ENCODE measurements at regions not wholly inside any gene's neighbourhood (a gene's known extent, or its start where the extent isn't known, plus 50 kb on each side); places are given as distances from the start of the nearest gene placed in this dataset.

DNA sequence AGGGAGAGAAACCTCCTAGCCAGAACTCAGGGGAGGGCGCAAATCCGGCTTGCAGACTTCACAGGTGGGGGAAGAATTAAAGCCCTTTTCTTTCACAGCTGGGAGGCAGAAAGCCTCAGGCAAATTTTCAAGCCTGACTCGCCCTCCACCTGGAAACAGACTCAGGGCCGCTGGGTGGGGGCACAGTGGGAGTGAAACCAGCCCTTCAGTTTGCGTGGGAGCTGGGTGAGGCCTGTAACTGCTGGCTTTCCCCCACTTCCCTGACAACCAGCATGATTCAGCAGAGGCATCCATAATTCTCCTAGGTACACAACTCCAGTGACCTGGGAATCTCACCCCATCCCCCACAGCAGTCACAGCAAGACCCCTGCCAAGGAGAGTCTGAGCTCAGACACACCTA lies 206.9 kb upstream of the INTU start:
- Histone ChIP-seq H3K9me3 (no peaks in the 10 kb centered on the region), H3K4me3 (no peak overlapping the region), H3K36me3 (no peaks in the 10 kb centered on the region), H3K27ac (no peak overlapping the region), H3K27me3 (no peaks in the 10 kb centered on the region), H3K4me1 (no peaks in the 10 kb centered on the region)
- no peak for ATAC-seq
- no peak for TF ChIP-seq EP300 (IDR thresholded peaks at IDR 0.05)
- 72 to 80% methylated on average over 2 to 3 of the region's 5 CpGs for WGBS, 2 donors (ENCODE audit: low coverage in 1 of 2)

DNA sequence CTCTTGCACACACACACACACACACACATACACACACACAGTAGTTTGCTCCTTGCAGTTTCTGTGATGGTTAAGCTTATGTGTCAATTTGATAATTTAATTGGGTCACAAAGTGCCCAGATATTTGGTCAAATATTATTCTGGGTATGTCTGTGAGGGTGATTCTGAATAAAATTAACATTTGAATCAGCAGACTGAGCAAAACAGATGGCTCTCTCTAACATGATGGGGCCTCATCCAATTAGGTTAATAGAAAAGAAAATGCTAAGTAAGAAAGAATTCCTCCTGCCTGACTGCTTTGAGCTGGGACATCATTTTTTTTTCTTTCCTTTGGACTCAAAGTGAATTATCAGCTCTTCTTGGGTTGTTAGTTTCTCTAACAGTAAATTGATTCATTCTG lies 191.2 kb upstream of the INTU start:
- no peaks in the 10 kb centered on the region for H3K27me3 ChIP-seq
- H3K9me3 ChIP-seq = no peaks in the 10 kb centered on the region
- no peaks in the 10 kb centered on the region for H3K4me1 ChIP-seq
- no peak overlapping the region for H3K4me3 ChIP-seq
- TF ChIP-seq CTCF (IDR thresholded peaks at IDR 0.05) (no peak), EP300 (IDR thresholded peaks at IDR 0.05) (no peak), POLR2AphosphoS5 (IDR thresholded peaks at IDR 0.05) (no peak), POLR2A (IDR thresholded peaks at IDR 0.05) (no peak)
- H3K27ac ChIP-seq = no peak overlapping the region
- ATAC-seq = no peak
- H3K36me3 ChIP-seq = no peaks in the 10 kb centered on the region

- Histone ChIP-seq H3K27ac (no peak overlapping the region), H3K4me1 (no peaks in the 10 kb centered on the region), H3K9me3 (no peaks in the 10 kb centered on the region), H3K4me3 (no peak overlapping the region), H3K27me3 (no peaks in the 10 kb centered on the region), H3K36me3 (no peaks in the 10 kb centered on the region)
- WGBS, 2 donors (ENCODE audit: low coverage in 1 of 2) = 22 to 83% methylated on average over 1 to 3 of the region's 3 CpGs
- TF ChIP-seq POLR2AphosphoS5 (IDR thresholded peaks at IDR 0.05) = no peak
- no peak for TF ChIP-seq CTCF (IDR thresholded peaks at IDR 0.05)
- TF ChIP-seq EP300 (IDR thresholded peaks at IDR 0.05) = no peak
- no peak for TF ChIP-seq POLR2A (IDR thresholded peaks at IDR 0.05)
- no peak for ATAC-seq
Measured at GRCh38 chr4:127445471-127445870, 187.3 kb upstream of the INTU start.

DNA sequence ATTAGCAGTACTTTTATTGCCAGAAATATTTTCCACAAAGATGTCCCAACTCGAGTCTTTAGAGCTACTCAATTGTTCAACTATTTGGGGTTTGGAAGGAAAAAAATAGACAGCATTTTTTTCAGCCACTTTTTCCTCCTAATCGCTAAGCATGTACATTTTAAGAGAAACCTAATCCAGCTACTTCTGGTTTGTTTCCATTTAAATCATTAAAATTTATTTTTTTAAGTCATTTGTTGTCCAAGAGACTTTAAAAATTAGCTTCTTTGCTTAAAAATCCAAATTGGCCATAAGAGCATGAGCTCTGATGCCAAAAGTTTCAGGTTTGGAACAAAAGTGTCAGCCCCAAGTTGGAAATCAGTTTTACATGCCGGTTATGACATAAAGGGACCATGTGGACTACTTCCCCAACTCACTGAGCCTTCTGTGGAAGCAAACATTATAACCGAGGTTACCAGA lies 186.3 kb upstream of the INTU start:
- Histone ChIP-seq H3K4me1 (no peaks in the 10 kb centered on the region), H3K36me3 (no peaks in the 10 kb centered on the region), H3K9me3 (no peaks in the 10 kb centered on the region), H3K4me3 (no peak overlapping the region), H3K27ac (peak overlapping the region in 1 of 4 donors; percentile 6), H3K27me3 (no peaks in the 10 kb centered on the region)
- 42 to 70% methylated on average over 2 to 4 of the region's 4 CpGs for WGBS, 2 donors (ENCODE audit: low coverage in 1 of 2)
- peak; percentile 19 for ATAC-seq
- TF ChIP-seq EP300 (IDR thresholded peaks at IDR 0.05) (no peak), POLR2A (IDR thresholded peaks at IDR 0.05) (no peak), POLR2AphosphoS5 (IDR thresholded peaks at IDR 0.05) (no peak), CTCF (IDR thresholded peaks at IDR 0.05) (no peak)

DNA sequence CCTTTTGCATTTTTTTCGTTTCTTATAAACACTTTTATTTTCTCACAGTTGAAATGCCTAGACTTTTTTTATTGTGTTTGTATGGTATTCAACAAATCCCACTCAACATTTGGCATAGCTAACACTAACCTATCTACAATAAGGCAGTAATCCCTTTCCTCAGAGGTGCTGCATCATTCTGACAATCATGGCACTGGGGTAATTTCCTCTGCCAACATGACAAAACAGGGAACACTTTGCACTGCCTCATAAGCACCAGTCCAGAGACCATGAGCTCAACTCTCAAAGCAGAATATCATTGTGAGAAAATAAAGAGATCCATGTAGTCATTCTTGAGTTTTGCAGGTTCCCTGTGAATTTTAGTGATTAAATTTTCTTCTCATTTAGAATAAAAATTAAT lies 183.8 kb upstream of the INTU start:
- H3K4me3 ChIP-seq = no peak overlapping the region
- H3K36me3 ChIP-seq = no peaks in the 10 kb centered on the region
- H3K9me3 ChIP-seq = no peaks in the 10 kb centered on the region
- no peak overlapping the region for H3K27ac ChIP-seq
- no peaks in the 10 kb centered on the region for H3K4me1 ChIP-seq
- H3K27me3 ChIP-seq = no peaks in the 10 kb centered on the region
- ATAC-seq = no peak
- TF ChIP-seq POLR2A (IDR thresholded peaks at IDR 0.05) = no peak
- no peak for TF ChIP-seq EP300 (IDR thresholded peaks at IDR 0.05)
- no peak for TF ChIP-seq CTCF (IDR thresholded peaks at IDR 0.05)
- TF ChIP-seq POLR2AphosphoS5 (IDR thresholded peaks at IDR 0.05) = no peak
- WGBS, 2 donors (ENCODE audit: low coverage in 1 of 2) = 68 to 88% methylated on average over 1 of the region's 1 CpG

GRCh38 chr4:127449449-127449848 lies 183.3 kb upstream of the INTU start:
- no peaks in the 10 kb centered on the region for H3K36me3 ChIP-seq
- H3K27me3 ChIP-seq = no peaks in the 10 kb centered on the region
- H3K4me3 ChIP-seq = no peak overlapping the region
- ATAC-seq = no peak
- no peaks in the 10 kb centered on the region for H3K9me3 ChIP-seq
- no peaks in the 10 kb centered on the region for H3K4me1 ChIP-seq
- H3K27ac ChIP-seq = no peak overlapping the region
- TF ChIP-seq CTCF (IDR thresholded peaks at IDR 0.05) (no peak), POLR2A (IDR thresholded peaks at IDR 0.05) (no peak), EP300 (IDR thresholded peaks at IDR 0.05) (no peak), POLR2AphosphoS5 (IDR thresholded peaks at IDR 0.05) (no peak)
